Activated CD4-positive, alpha-beta T cell treated with anti-CD3 and anti-CD28 coated beads, Interleukin-2, amount 10 ng/mL, durations not matched to agents 7 days and 5 days (primary cell): ENCODE measurements at regions not wholly inside any gene's neighbourhood (a gene's known extent, or its start where the extent isn't known, plus 50 kb on each side); places are given as distances from the start of the nearest gene placed in this dataset.

ENCODE experiments used
- CTCF ChIA-PET: fragments of 350-600 bp; sonication (Branson Sonifier 250); formaldehyde crosslinking; loops from one replicate; lab custom pipeline; 2021; ENCODE audit warnings: antibody characterized with exemption; lab: Charles Lee
- POLR2A ChIA-PET: fragments of 350-600 bp; sonication (Branson Sonifier 250); formaldehyde crosslinking; loops from one replicate; lab custom pipeline; 2021; ENCODE audit warnings: antibody characterized with exemption; lab: Charles Lee
- DNase-seq: peaks from one replicate; pipeline ENCODE4 v3.0.0-alpha.2; 2020
- H3K27ac Mint-ChIP-seq: one replicate; pipeline ENCODE4 v1.8.0; 2021; ENCODE audit warnings: mild to moderate bottlenecking, moderate library complexity, mixed read lengths
- H3K27me3 Mint-ChIP-seq: one replicate; pipeline ENCODE4 v1.8.0; 2021; ENCODE audit warnings: mixed read lengths
- H3K36me3 Mint-ChIP-seq: one replicate; pipeline ENCODE4 v1.8.0; 2021; ENCODE audit warnings: low read depth, mixed read lengths
- H3K4me1 Mint-ChIP-seq: one replicate; pipeline ENCODE4 v1.8.0; 2021; ENCODE audit warnings: mixed read lengths
- H3K4me3 Mint-ChIP-seq: one replicate; pipeline ENCODE4 v1.8.0; 2021; ENCODE audit warnings: mild to moderate bottlenecking, moderate library complexity, mixed read lengths
- H3K9me3 Mint-ChIP-seq: one replicate; pipeline ENCODE4 v1.8.0; 2021; ENCODE audit warnings: mixed read lengths

GRCh38 chr4:57410331-57411052, 300.3 kb upstream of the IGFBP7 start:
- POLR2A ChIA-PET: no interaction called here
- CTCF ChIA-PET: interaction anchor here (1.1 kb wide), 1 partner anchor 709 kb away, joined by 3 read pairs; no protein-coding TSS in a partner anchor
- no peaks in the 10 kb centered on the region for H3K4me1 Mint-ChIP-seq
- no peaks in the 10 kb centered on the region for H3K9me3 Mint-ChIP-seq
- no peak overlapping the region for H3K4me3 Mint-ChIP-seq
- DNase-seq: no peak
- H3K27ac Mint-ChIP-seq: no peak overlapping the region
- no peaks in the 10 kb centered on the region for H3K36me3 Mint-ChIP-seq
- no peaks in the 10 kb centered on the region for H3K27me3 Mint-ChIP-seq

- Mint-ChIP-seq H3K4me1 (no peaks in the 10 kb centered on the region), H3K27me3 (no peaks in the 10 kb centered on the region), H3K4me3 (no peak overlapping the region), H3K27ac (no peak overlapping the region), H3K36me3 (no peaks in the 10 kb centered on the region), H3K9me3 (no peaks in the 10 kb centered on the region)
- ChIA-PET CTCF (interaction anchor here (0.6 kb wide), 1 partner anchor 565 kb away, joined by 3 read pairs; no protein-coding TSS in a partner anchor), POLR2A (no interaction called here)
- no peak for DNase-seq
These were observed 295.2 kb upstream of the IGFBP7 start for GRCh38 chr4:57405359-57405758.

GRCh38 chr4:57404483-57404882, 294.3 kb upstream of the IGFBP7 start:
- H3K4me1 Mint-ChIP-seq: no peaks in the 10 kb centered on the region
- H3K27ac Mint-ChIP-seq: no peak overlapping the region
- no peak for DNase-seq
- no peaks in the 10 kb centered on the region for H3K9me3 Mint-ChIP-seq
- CTCF ChIA-PET: no interaction called here
- POLR2A ChIA-PET: no interaction called here
- H3K4me3 Mint-ChIP-seq: no peak overlapping the region
- no peaks in the 10 kb centered on the region for H3K36me3 Mint-ChIP-seq
- H3K27me3 Mint-ChIP-seq: no peaks in the 10 kb centered on the region

DNA sequence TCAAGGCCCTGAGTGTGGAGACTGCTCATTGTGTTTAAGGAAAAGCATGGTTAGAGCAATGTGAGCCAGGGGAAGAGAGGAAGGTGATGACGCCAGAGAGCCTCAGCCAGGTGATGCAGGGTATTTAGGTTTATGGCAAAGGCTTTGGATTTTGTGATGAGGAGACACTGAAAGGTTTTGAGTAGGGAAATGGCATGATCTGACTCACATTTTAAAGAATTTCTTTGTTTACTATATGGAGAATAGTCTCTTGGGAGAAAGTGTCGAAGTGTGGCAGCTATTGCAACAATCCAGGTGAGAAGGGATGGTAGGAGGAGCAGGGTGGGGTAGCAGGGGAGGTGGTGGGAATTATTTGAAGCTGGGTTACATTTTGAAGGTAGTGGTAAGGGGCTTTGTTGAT, 293.4 kb upstream of the IGFBP7 start:
- Mint-ChIP-seq H3K36me3 (no peaks in the 10 kb centered on the region), H3K4me1 (no peaks in the 10 kb centered on the region), H3K9me3 (no peaks in the 10 kb centered on the region), H3K4me3 (no peak overlapping the region), H3K27me3 (no peaks in the 10 kb centered on the region), H3K27ac (no peak overlapping the region)
- POLR2A ChIA-PET: no interaction called here
- DNase-seq: no peak
- CTCF ChIA-PET: no interaction called here

- Mint-ChIP-seq H3K36me3 (no peaks in the 10 kb centered on the region), H3K9me3 (no peaks in the 10 kb centered on the region), H3K4me1 (no peaks in the 10 kb centered on the region), H3K27ac (no peak overlapping the region), H3K4me3 (no peak overlapping the region), H3K27me3 (no peaks in the 10 kb centered on the region)
- ChIA-PET POLR2A (no interaction called here), CTCF (no interaction called here)
- no peak for DNase-seq
These were observed 291.4 kb upstream of the IGFBP7 start for GRCh38 chr4:57401586-57401985.

GRCh38 chr4:57378766-57379165, 268.6 kb upstream of the IGFBP7 start:
- H3K27ac Mint-ChIP-seq: no peak overlapping the region
- ChIA-PET POLR2A (no interaction called here), CTCF (no interaction called here)
- no peaks in the 10 kb centered on the region for H3K4me1 Mint-ChIP-seq
- H3K36me3 Mint-ChIP-seq: no peaks in the 10 kb centered on the region
- DNase-seq: no peak
- no peaks in the 10 kb centered on the region for H3K27me3 Mint-ChIP-seq
- no peak overlapping the region for H3K4me3 Mint-ChIP-seq
- no peaks in the 10 kb centered on the region for H3K9me3 Mint-ChIP-seq

DNA sequence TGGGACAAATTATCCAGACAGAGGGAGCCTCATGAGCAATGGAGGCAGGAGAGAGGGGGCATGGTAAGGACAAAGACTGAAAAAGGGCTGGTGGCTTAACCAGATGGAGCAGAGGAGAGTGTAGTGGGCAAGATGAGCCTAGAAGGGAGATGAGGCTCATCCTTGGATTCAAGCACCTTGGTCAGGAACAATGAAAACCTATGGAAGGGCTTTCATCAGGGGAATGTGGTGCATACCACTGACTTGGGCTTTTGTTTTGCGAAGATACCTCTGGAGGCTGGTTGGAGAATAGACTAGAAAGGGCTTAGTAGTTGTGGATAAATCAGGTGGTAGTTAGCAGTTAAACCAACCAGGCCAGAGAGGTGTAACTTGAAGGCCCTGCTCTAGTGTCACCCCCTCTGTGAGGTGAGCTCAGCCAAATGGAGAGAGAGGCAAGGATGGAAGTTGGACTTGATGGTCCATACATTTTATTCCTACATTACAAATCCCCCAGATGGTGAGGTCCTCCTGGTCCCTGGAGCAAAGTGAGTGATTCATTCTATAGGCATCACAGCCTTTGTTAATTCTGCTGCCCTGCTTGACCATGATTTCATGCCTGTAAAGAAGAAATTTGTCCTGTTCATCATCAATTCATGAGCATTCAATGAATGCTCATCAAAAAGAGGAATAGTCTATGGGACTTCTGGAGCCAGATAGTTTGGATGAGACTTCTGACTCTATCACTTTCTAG, 264.8 kb upstream of the IGFBP7 start:
- ChIA-PET CTCF (no interaction called here), POLR2A (no interaction called here)
- no peak for DNase-seq
- Mint-ChIP-seq H3K27ac (no peak overlapping the region), H3K9me3 (no peaks in the 10 kb centered on the region), H3K4me1 (no peaks in the 10 kb centered on the region), H3K27me3 (no peaks in the 10 kb centered on the region), H3K36me3 (no peaks in the 10 kb centered on the region), H3K4me3 (no peak overlapping the region)

DNA sequence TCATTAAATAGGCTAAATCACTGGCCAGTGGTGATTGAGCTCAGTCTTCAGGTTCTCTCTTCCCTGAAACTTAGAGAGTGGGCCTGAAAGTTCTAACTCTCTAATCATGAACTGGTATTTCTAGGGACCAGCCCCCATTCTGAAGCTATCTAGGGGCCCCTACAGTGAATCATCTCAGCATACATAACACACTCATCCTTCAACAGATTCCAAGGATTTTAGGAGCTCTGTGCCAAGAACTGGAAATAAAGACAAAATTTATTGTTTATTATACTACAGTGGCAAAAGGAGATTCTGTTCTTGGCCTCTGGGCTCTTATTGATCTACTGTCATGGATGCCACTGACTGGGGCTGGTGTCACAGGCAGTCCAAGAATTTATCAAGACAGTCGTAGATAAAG, 263.8 kb upstream of the IGFBP7 start:
- no peak for DNase-seq
- Mint-ChIP-seq H3K4me1 (no peaks in the 10 kb centered on the region), H3K9me3 (no peaks in the 10 kb centered on the region), H3K27ac (no peak overlapping the region), H3K27me3 (no peaks in the 10 kb centered on the region), H3K4me3 (no peak overlapping the region), H3K36me3 (no peaks in the 10 kb centered on the region)
- ChIA-PET POLR2A (no interaction called here), CTCF (no interaction called here)

DNA sequence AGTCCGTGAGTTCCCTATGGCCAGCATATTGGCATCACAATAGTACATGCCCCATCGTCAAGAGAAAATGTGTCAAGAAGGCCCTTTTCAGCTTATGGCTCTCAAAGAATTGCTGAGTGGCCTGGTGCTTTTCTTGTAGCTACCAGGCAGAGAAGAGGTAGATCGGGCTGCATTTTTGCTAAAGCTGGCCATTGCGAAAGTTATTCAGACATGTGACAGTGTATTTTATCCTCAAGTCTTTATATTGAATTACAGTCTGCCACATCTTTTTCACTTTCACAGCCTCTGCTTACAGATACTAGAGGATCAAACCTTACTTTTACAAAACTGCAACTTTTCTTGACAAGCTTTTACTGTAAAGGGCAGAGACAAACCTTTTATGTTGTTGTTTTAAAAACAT, 261.5 kb upstream of the IGFBP7 start:
- CTCF ChIA-PET: no interaction called here
- Mint-ChIP-seq H3K27me3 (no peaks in the 10 kb centered on the region), H3K4me3 (no peak overlapping the region), H3K4me1 (no peaks in the 10 kb centered on the region), H3K36me3 (no peaks in the 10 kb centered on the region), H3K27ac (no peak overlapping the region), H3K9me3 (no peaks in the 10 kb centered on the region)
- no peak for DNase-seq
- POLR2A ChIA-PET: no interaction called here

DNA sequence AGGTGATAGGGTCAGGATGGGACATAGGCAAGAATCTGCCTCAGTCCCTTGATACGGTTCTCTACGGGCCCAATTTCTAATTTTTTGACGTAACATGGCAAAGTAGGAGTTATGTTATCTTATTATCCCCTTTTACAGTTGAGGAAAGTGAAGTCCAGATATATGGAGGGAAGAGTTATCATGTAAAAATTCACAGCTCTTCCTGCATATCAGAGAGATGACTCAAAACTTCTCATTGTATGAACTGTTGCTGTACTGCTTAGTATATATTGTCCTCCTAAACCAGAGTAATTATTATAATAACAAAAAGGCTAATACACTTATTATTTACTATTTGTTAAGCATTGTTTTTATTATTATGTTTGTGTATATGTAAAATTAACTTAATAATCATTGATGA, 260.5 kb upstream of the IGFBP7 start:
- no peaks in the 10 kb centered on the region for H3K36me3 Mint-ChIP-seq
- POLR2A ChIA-PET: no interaction called here
- CTCF ChIA-PET: interaction anchor here (0.6 kb wide), 1 partner anchor 143 kb away, joined by 4 read pairs; no protein-coding TSS in a partner anchor
- no peak for DNase-seq
- no peak overlapping the region for H3K4me3 Mint-ChIP-seq
- H3K4me1 Mint-ChIP-seq: no peaks in the 10 kb centered on the region
- H3K9me3 Mint-ChIP-seq: no peaks in the 10 kb centered on the region
- H3K27ac Mint-ChIP-seq: no peak overlapping the region
- no peaks in the 10 kb centered on the region for H3K27me3 Mint-ChIP-seq

DNA sequence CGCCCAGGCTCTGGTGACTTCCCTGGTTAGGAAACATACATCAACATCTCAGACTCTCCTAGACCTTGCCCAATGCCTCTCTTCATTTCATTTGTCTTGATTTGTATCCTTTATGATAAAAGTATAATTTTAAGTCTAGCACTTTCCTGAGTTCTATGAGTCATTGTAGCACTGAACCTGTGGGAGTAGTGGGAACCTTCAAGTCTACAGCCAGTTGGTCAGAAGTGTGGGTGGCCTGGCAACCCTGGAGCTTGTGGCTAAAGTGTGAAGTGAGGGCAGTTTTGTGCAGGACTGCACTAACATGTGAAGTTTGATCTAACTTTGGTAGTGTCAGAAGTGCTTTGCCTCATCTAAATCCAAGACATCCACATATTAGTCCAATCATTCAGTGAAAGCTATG, 259.3 kb upstream of the IGFBP7 start:
- Mint-ChIP-seq H3K4me1 (no peaks in the 10 kb centered on the region), H3K36me3 (no peaks in the 10 kb centered on the region), H3K27me3 (no peaks in the 10 kb centered on the region), H3K4me3 (no peak overlapping the region), H3K9me3 (no peaks in the 10 kb centered on the region), H3K27ac (no peak overlapping the region)
- ChIA-PET POLR2A (no interaction called here), CTCF (no interaction called here)
- no peak for DNase-seq

DNA sequence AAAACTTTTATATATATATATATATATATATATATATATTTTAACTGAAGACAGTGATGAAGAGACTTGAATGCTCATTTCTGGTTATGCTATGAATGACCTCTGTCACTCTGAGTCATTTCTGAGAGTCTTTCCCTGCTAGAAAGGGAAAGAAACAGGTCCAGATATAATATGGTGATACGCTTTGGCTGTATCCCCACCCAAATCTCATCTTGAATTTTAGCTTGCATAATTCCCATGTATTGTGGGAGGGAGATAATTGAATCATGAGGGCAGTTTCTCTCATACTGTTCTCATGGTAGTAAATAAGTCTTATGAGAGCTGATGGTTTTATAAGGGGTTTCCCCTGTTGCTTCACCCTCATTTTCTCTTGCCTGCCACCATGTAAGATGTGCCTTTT, 254.1 kb upstream of the IGFBP7 start:
- H3K27ac Mint-ChIP-seq: no peak overlapping the region
- ChIA-PET POLR2A (no interaction called here), CTCF (no interaction called here)
- H3K4me1 Mint-ChIP-seq: no peaks in the 10 kb centered on the region
- no peaks in the 10 kb centered on the region for H3K9me3 Mint-ChIP-seq
- H3K27me3 Mint-ChIP-seq: no peaks in the 10 kb centered on the region
- H3K36me3 Mint-ChIP-seq: no peaks in the 10 kb centered on the region
- H3K4me3 Mint-ChIP-seq: no peak overlapping the region
- DNase-seq: no peak

GRCh38 chr4:57363346-57363745, 253.2 kb upstream of the IGFBP7 start:
- CTCF ChIA-PET: no interaction called here
- DNase-seq: no peak
- Mint-ChIP-seq H3K4me3 (no peak overlapping the region), H3K27ac (no peak overlapping the region), H3K27me3 (no peaks in the 10 kb centered on the region), H3K4me1 (no peaks in the 10 kb centered on the region), H3K9me3 (no peaks in the 10 kb centered on the region), H3K36me3 (no peaks in the 10 kb centered on the region)
- POLR2A ChIA-PET: no interaction called here
